SJCRH30 (cell line): ENCODE measurements at regions not wholly inside any gene's neighbourhood (a gene's known extent, or its start where the extent isn't known, plus 50 kb on each side); places are given as distances from the start of the nearest gene placed in this dataset.

ENCODE experiments used
- DNase-seq, 2 experiments: peaks; one replicate each; pipeline ENCODE4 v3.0.0-alpha.2; 2015 to 2020
- H3K27ac ChIP-seq: fragments of 250-450 bp; sonication (Bioruptor Pico); 2 replicates; pipeline ENCODE4 v1.5.1; 2020; ENCODE audit warnings: mild to moderate bottlenecking, moderate library complexity
- H3K27me3 ChIP-seq: fragments of 250-450 bp; sonication (Bioruptor Pico); 2 replicates; pipeline ENCODE4 v1.5.1; 2020; ENCODE audit warnings: mild to moderate bottlenecking, moderate library complexity
- H3K36me3 ChIP-seq: fragments of 250-450 bp; sonication (Bioruptor Pico); 2 replicates; pipeline ENCODE4 v1.5.1; 2020; ENCODE audit warnings: mild to moderate bottlenecking, moderate library complexity
- H3K4me1 ChIP-seq: fragments of 250-450 bp; sonication (Bioruptor Pico); 2 replicates; pipeline ENCODE4 v1.5.1; 2020; ENCODE audit warnings: mild to moderate bottlenecking, moderate library complexity
- H3K4me3 ChIP-seq: fragments of 250-450 bp; sonication (Bioruptor Pico); 2 replicates; pipeline ENCODE4 v1.5.1; 2020; ENCODE audit warnings: mild to moderate bottlenecking, moderate library complexity
- H3K9me3 ChIP-seq: fragments of 250-450 bp; sonication (Bioruptor Pico); replicated peaks from 2 replicates; pipeline ENCODE4 v1.5.1; 2020; ENCODE audit warnings: mild to moderate bottlenecking, moderate library complexity

DNA sequence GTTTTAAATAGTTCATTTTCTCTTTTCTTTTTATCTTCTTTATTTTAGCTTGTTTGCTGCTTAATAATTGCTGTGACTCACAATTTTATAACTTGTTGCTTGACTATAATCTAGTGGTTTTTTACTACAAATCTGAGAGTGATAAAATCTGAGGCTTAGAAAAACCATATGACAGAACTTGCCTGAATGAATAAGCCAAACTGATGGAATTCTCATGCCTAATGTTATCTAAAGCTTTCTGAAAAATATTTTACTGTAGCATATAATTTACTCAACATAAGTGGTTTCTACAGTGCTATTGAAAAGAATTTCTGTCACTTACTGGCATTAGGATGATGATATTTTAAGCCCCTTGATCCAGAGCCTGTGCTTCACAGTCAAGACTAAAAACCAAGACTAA, 175.1 kb downstream of the VGLL3 start:
- Histone ChIP-seq H3K27ac (no peak overlapping the region; the same call in 1 of the 2 replicates), H3K9me3 (no peaks in the 10 kb centered on the region), H3K36me3 (no peaks in the 10 kb centered on the region), H3K4me3 (no peak overlapping the region), H3K4me1 (peaks cover 26% of the 10 kb centered on the region), H3K27me3 (no peaks in the 10 kb centered on the region)
- no peak for DNase-seq

- H3K27ac ChIP-seq, result peak overlapping the region; percentile 27
- no peaks in the 10 kb centered on the region for H3K9me3 ChIP-seq
- no peaks in the 10 kb centered on the region for H3K36me3 ChIP-seq
- H3K4me3 ChIP-seq, result no peak overlapping the region
- no peaks in the 10 kb centered on the region for H3K27me3 ChIP-seq
- H3K4me1 ChIP-seq, result peaks cover 26% of the 10 kb centered on the region
- DNase-seq, result no peak
Measured at GRCh38 chr3:86814918-86815655, 175.9 kb downstream of the VGLL3 start.

DNA sequence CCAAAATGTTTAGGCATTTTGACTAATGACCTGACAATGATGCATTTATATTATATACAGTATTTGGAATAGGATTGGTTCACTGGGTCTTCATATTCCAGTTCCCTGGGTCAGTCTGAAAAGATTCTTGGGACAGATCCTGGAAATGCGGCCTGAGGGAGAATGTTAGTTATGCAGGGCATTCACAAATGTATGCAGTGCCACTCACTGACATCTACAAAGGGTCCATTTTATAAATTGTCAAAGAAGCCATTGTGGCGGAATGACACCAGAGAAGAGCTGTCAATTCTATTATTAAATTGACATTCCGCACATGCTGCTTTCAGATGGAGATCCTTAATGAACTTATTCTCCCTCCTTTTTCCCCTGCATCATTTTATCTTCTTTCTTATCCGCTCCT, 176.6 kb downstream of the VGLL3 start:
- Histone ChIP-seq H3K4me1 (peaks cover 26% of the 10 kb centered on the region), H3K27me3 (no peaks in the 10 kb centered on the region), H3K9me3 (no peaks in the 10 kb centered on the region), H3K27ac (no peak overlapping the region), H3K36me3 (no peaks in the 10 kb centered on the region), H3K4me3 (no peak overlapping the region)
- DNase-seq, result no peak

- H3K4me1 ChIP-seq, result 0 out of 2 replicates have a peak, but pooled peaks cover 3% of the 10 kb centered on the region
- no peak for DNase-seq
- H3K27ac ChIP-seq, result no peak overlapping the region
- H3K4me3 ChIP-seq, result no peak overlapping the region
- no peaks in the 10 kb centered on the region for H3K36me3 ChIP-seq
- no peaks in the 10 kb centered on the region; the same call in 1 of the 2 replicates for H3K9me3 ChIP-seq
- no peaks in the 10 kb centered on the region for H3K27me3 ChIP-seq
Measured at GRCh38 chr3:86801921-86802320, 189.0 kb downstream of the VGLL3 start.

GRCh38 chr3:86801066-86801465, 189.9 kb downstream of the VGLL3 start:
- Histone ChIP-seq H3K27me3 (no peaks in the 10 kb centered on the region), H3K4me1 (0 out of 2 replicates have a peak, but pooled peaks cover 3% of the 10 kb centered on the region), H3K9me3 (no peaks in the 10 kb centered on the region; the same call in 1 of the 2 replicates), H3K27ac (no peak overlapping the region), H3K36me3 (no peaks in the 10 kb centered on the region), H3K4me3 (no peak overlapping the region)
- no peak for DNase-seq

GRCh38 chr3:86800116-86800515, 190.8 kb downstream of the VGLL3 start:
- H3K27me3 ChIP-seq, result no peaks in the 10 kb centered on the region
- no peaks in the 10 kb centered on the region; the same call in 1 of the 2 replicates for H3K9me3 ChIP-seq
- no peaks in the 10 kb centered on the region for H3K36me3 ChIP-seq
- peaks cover 6% of the 10 kb centered on the region for H3K4me1 ChIP-seq
- H3K4me3 ChIP-seq, result no peak overlapping the region
- no peak for DNase-seq
- H3K27ac ChIP-seq, result no peak overlapping the region

GRCh38 chr3:86797946-86798345, 193.0 kb downstream of the VGLL3 start:
- H3K4me1 ChIP-seq, result peaks cover 26% of the 10 kb centered on the region
- no peak for DNase-seq
- H3K4me3 ChIP-seq, result no peak overlapping the region
- no peaks in the 10 kb centered on the region; the same call in 1 of the 2 replicates for H3K9me3 ChIP-seq
- H3K36me3 ChIP-seq, result no peaks in the 10 kb centered on the region
- H3K27ac ChIP-seq, result no peak overlapping the region
- no peaks in the 10 kb centered on the region for H3K27me3 ChIP-seq

DNA sequence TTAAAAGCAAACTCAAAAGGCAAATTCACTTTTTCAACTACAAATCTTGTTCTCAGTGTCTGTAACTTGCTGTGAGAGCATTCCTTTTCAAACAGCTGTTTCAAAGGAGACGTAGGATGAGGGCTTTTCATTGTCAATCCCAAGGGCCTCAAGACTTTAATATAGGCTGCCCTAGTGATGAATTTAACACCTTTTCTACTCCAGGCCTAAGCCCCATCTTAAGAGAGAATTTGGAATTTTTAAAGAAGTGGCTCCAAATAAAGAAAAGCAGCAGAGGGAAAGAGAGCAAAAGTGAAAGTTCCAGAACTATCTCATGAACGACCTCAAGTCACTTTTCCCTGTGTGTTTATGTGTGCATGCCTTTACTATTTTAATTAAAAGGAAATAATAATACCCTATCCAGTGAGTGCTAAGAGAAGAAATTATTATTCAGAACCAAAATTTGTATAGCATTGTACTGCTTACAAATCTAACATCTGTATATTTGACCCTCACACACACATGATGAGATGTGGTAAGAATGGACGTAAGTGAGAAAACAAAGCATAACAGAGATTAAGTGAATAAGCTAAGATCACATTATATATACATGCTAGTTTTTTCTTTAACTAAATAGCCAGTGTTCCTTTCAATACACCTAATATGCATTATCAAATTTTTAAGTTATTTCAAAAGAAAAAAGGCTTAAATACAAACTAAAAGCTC, 196.4 kb downstream of the VGLL3 start:
- H3K4me1 ChIP-seq, result peaks cover 26% of the 10 kb centered on the region
- no peaks in the 10 kb centered on the region for H3K36me3 ChIP-seq
- no peaks in the 10 kb centered on the region; the same call in 1 of the 2 replicates for H3K9me3 ChIP-seq
- no peaks in the 10 kb centered on the region for H3K27me3 ChIP-seq
- no peak overlapping the region for H3K4me3 ChIP-seq
- DNase-seq, result peak in 1 of 2 experiments; percentile 53
- peak overlapping the region; percentile 78 for H3K27ac ChIP-seq

GRCh38 chr3:86793786-86794185, 197.2 kb downstream of the VGLL3 start:
- Histone ChIP-seq H3K36me3 (no peaks in the 10 kb centered on the region), H3K4me1 (peaks cover 26% of the 10 kb centered on the region), H3K27me3 (no peaks in the 10 kb centered on the region), H3K9me3 (no peaks in the 10 kb centered on the region), H3K4me3 (no peak overlapping the region), H3K27ac (peak overlapping the region; percentile 78)
- DNase-seq, result peak; percentile 71 to 91

- Histone ChIP-seq H3K36me3 (no peaks in the 10 kb centered on the region), H3K4me1 (peaks cover 35% of the 10 kb centered on the region), H3K9me3 (no peaks in the 10 kb centered on the region), H3K27ac (no peak overlapping the region), H3K27me3 (no peaks in the 10 kb centered on the region), H3K4me3 (no peak overlapping the region)
- no peak for DNase-seq
Measured at GRCh38 chr3:86792316-86792715, 198.6 kb downstream of the VGLL3 start.

- H3K27me3 ChIP-seq, result no peaks in the 10 kb centered on the region
- DNase-seq, result no peak
- no peak overlapping the region for H3K4me3 ChIP-seq
- H3K4me1 ChIP-seq, result peaks cover 40% of the 10 kb centered on the region
- no peaks in the 10 kb centered on the region for H3K9me3 ChIP-seq
- H3K27ac ChIP-seq, result no peak overlapping the region
- H3K36me3 ChIP-seq, result no peaks in the 10 kb centered on the region
Measured at GRCh38 chr3:86790884-86791549, 199.9 kb downstream of the VGLL3 start.

DNA sequence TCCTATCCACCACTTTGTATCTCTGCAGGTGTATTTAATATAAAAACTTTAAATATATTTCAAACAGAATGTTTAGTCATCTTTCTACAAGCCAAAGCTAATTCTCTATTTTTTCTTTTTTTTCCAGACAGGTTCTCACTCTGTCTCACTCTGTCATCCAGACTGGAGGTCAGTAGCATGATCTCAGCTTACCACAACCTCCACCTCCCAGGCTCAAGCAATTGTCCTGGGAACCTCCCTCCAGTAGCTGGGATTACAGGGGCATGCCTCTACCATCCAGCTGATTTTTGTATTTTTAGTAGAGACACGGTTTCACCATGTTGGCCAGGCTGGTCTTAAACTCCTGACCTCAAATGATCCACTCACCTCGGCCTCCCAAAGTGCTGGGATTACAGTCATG, 202.6 kb downstream of the VGLL3 start:
- no peaks in the 10 kb centered on the region for H3K36me3 ChIP-seq
- H3K27ac ChIP-seq, result peak overlapping the region; percentile 35
- no peaks in the 10 kb centered on the region for H3K27me3 ChIP-seq
- H3K4me1 ChIP-seq, result peaks cover 27% of the 10 kb centered on the region
- no peak for DNase-seq
- H3K4me3 ChIP-seq, result no peak overlapping the region
- H3K9me3 ChIP-seq, result no peaks in the 10 kb centered on the region

DNA sequence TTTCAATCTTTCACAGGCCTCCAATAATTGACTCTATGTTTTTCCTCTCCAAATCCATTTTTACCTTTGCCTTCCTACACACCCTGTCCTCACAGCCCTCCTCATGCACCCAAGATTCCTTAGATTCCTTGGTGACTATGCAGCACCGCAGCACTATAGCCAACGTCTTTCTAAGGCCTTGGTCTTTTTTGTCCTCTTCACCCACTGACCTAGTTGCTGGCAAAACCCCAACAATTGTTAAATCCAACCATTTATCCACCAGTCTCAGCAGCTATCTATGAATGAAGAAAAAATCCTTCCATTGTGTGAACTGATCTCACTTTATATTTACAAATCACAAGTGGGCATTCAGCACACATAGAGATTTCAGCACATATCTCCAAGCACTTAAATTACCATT, 203.9 kb downstream of the VGLL3 start:
- Histone ChIP-seq H3K9me3 (no peaks in the 10 kb centered on the region), H3K36me3 (no peaks in the 10 kb centered on the region), H3K4me1 (peaks cover 20% of the 10 kb centered on the region), H3K27ac (no peak overlapping the region), H3K27me3 (no peaks in the 10 kb centered on the region), H3K4me3 (no peak overlapping the region)
- DNase-seq, result peak in 1 of 2 experiments; percentile 36

DNA sequence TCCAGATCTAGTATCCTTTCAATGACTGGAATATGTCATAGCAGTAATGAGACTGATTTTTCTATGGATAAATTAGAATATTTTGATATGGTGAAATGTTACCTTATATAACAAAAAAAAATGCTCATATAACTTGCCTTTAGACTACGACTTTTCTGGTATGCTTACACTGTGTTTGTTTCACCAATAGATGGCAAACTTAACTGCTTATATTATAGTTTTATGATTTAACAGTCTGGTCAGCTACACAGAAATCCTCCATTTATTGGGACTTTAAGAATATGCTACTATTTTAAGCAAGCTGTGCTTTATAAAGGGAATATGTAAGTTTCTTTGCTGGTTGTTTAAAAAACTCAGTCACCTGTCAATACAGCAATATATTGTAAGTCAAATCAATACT, 205.6 kb downstream of the VGLL3 start:
- no peaks in the 10 kb centered on the region for H3K36me3 ChIP-seq
- no peaks in the 10 kb centered on the region for H3K9me3 ChIP-seq
- H3K27me3 ChIP-seq, result no peaks in the 10 kb centered on the region
- H3K4me1 ChIP-seq, result peaks cover 20% of the 10 kb centered on the region
- H3K27ac ChIP-seq, result no peak overlapping the region
- no peak overlapping the region for H3K4me3 ChIP-seq
- peak in 1 of 2 experiments; percentile 57 for DNase-seq

GRCh38 chr3:86782866-86783265, 208.1 kb downstream of the VGLL3 start:
- DNase-seq, result no peak
- peaks cover 14% of the 10 kb centered on the region for H3K4me1 ChIP-seq
- no peaks in the 10 kb centered on the region for H3K27me3 ChIP-seq
- no peaks in the 10 kb centered on the region for H3K9me3 ChIP-seq
- H3K27ac ChIP-seq, result no peak overlapping the region
- no peaks in the 10 kb centered on the region for H3K36me3 ChIP-seq
- H3K4me3 ChIP-seq, result no peak overlapping the region
